AG04449 (cell line): ENCODE measurements at regions not wholly inside any gene's neighbourhood (a gene's known extent, or its start where the extent isn't known, plus 50 kb on each side); places are given as distances from the start of the nearest gene placed in this dataset.

ENCODE experiments used
- CTCF ChIA-PET: fragments of 350-600 bp; formaldehyde crosslinking; extraction: SDS; loops from one replicate; lab custom pipeline; 2021; ENCODE audit warnings: antibody characterized with exemption; lab: Yijun Ruan, JAX
- POLR2A ChIA-PET: fragments of 400-600, 350-600 bp; formaldehyde crosslinking; extraction: SDS; loops from one replicate; lab custom pipeline; 2020; ENCODE audit warnings: antibody characterized with exemption, inconsistent platforms; lab: Yijun Ruan, JAX
- DNase-seq: peaks from one replicate; pipeline ENCODE4 v3.0.0-alpha.2; 2010; ENCODE audit warnings: low read depth, low spot score
- H3K4me3 ChIP-seq: 2 replicates; pipeline ENCODE4 v1.5.1; 2011; ENCODE audit warnings: low read depth, mild to moderate bottlenecking, control low read depth, low read length
- CTCF ChIP-seq: IDR thresholded peaks from one replicate; pipeline ENCODE4 v1.5.1; 2011; ENCODE audit warnings: mild to moderate bottlenecking, moderate library complexity, low read length, control low read depth, inconsistent platforms; ENCODE audit not compliant: insufficient read depth; ENCODE audit errors: missing control alignments

DNA sequence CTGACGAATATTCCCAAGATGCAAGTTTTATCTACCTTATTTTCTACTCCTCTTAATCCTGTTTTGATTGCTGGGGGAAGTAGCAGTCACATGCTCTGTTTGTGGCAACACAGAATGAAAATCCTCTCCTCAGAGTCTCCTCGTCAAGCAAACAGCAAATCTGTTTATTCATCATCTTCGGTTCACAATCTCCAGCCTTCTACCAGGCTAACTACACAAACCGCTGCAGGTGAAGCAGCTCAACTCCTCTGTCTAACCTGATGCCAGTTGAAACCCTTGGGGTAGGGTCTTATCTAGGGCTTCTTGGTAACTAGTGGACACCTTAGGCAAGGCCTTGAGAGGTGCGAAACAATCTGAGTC lies 91.0 kb downstream of the SIPA1L2 start:
- H3K4me3 ChIP-seq: no peak overlapping the region
- CTCF ChIA-PET: no interaction called here
- TF ChIP-seq CTCF: no peak
- DNase-seq: no peak
- POLR2A ChIA-PET: no interaction called here

DNA sequence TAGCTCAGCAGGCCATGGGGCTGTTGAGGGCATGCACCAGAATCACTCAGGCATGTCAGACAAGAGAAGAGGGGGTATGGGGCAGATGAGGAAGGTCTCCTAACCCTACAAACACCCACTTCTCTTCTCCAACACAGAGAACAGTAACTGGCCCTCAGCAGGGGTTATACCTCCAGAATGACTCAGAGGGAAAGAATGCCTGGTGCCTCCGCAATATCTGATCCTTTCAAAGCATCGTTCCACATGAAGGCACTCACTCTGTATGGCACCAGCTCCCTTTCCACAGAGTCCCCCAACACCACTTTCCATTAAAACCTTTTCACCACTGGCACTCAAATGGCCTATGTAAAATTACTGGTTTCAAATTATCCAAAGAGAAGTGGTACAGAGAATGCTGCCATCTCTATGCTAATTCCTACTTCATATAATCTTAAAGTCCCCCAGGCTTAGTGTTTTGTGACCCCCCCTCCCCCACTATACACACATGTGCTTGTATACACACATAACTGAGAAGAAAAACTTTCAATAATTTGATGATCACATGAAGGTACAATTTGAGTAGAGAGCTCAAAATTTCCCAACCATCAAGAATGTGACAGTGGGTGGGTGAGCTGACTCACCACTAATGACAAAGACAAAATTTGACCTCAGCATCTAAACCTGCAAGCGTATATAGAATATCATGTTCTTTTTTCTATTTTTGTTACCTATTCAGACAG lies 91.5 kb downstream of the SIPA1L2 start:
- no peak for TF ChIP-seq CTCF
- H3K4me3 ChIP-seq: no peak overlapping the region
- no peak for DNase-seq
- CTCF ChIA-PET: no interaction called here
- POLR2A ChIA-PET: no interaction called here

- no peak for TF ChIP-seq CTCF
- ChIA-PET CTCF (no interaction called here), POLR2A (no interaction called here)
- no peak overlapping the region for H3K4me3 ChIP-seq
- no peak for DNase-seq
Measured at GRCh38 chr1:232534552-232535517, 95.1 kb downstream of the SIPA1L2 start.

DNA sequence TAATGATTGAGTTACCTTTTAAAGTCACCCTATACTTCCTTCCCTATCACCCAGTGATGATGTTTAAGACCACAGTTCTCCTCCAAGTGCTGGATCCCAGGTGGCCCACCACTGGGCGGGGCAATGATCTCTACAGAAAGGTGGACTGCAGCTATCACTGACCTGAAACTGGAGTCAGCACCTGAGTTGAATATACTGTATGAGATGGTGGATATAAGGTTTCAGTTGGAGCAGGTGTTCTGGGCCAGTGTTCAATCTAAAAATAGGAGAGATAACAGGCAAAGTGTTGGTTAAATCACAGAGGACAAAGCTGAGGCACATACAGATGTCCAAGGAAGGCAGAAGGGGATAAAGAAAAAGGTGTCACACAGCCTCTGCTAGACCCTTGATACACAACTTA lies 96.6 kb downstream of the SIPA1L2 start:
- no peak overlapping the region for H3K4me3 ChIP-seq
- ChIA-PET CTCF (no interaction called here), POLR2A (no interaction called here)
- no peak for TF ChIP-seq CTCF
- DNase-seq: no peak

GRCh38 chr1:232532901-232533300 lies 97.0 kb downstream of the SIPA1L2 start:
- no peak overlapping the region for H3K4me3 ChIP-seq
- ChIA-PET POLR2A (no interaction called here), CTCF (no interaction called here)
- no peak for TF ChIP-seq CTCF
- no peak for DNase-seq

DNA sequence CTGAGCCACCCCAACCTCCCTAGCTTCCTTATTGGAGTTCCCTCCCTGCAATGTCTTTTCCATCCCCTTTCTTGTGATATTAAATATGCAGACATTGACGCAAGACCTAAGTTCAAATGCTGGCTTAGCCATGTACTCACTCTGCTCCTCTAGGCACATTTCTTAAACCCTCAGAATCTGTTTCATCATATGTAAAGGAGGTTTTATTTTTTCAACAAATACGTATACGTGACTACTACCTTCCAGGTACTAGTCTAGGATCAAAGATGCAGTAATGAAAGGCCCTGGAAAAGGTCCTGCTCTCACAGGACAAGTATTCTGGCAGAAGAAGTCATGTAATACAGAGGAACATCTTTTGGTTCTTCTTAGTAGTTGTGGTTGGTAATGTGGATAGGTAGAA lies 98.6 kb downstream of the SIPA1L2 start:
- H3K4me3 ChIP-seq: no peak overlapping the region
- ChIA-PET CTCF (no interaction called here), POLR2A (no interaction called here)
- DNase-seq: no peak
- no peak for TF ChIP-seq CTCF
